NB4 (cell line): ENCODE measurements at regions not wholly inside any gene's neighbourhood (a gene's known extent, or its start where the extent isn't known, plus 50 kb on each side); places are given as distances from the start of the nearest gene placed in this dataset.

Source experiments
- MYC ChIP-seq: IDR thresholded peaks from 2 replicates; pipeline ENCODE4 v1.6.1; 2011; ENCODE audit warnings: low read depth, low read length
- TF ChIP-seq, protein P1 (sequence below): IDR thresholded peaks from one replicate; pipeline ENCODE4 v1.5.1; 2012; ENCODE audit warnings: low read depth, low read length

DNA sequence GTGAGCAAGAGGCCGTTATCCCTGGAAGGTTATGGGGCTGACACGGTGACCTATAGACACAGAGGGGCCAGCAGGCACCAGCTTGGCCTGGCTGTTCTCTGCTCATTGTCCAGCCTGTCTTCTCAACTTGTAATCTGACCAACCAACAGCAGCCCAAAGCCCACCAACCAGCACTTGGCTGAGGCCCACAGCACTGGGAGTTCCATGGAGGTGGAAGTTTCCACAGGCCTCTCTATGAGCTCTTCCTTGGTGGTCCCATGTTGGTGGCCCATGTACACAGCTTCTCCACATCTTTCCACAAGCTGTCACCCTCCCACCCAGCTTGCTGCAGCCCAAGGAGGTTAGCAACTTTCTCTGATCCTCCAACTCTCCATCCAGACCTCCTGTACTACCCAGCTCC lies 56.2 kb upstream of the KLHL31 start:
- TF ChIP-seq, protein P1, sequence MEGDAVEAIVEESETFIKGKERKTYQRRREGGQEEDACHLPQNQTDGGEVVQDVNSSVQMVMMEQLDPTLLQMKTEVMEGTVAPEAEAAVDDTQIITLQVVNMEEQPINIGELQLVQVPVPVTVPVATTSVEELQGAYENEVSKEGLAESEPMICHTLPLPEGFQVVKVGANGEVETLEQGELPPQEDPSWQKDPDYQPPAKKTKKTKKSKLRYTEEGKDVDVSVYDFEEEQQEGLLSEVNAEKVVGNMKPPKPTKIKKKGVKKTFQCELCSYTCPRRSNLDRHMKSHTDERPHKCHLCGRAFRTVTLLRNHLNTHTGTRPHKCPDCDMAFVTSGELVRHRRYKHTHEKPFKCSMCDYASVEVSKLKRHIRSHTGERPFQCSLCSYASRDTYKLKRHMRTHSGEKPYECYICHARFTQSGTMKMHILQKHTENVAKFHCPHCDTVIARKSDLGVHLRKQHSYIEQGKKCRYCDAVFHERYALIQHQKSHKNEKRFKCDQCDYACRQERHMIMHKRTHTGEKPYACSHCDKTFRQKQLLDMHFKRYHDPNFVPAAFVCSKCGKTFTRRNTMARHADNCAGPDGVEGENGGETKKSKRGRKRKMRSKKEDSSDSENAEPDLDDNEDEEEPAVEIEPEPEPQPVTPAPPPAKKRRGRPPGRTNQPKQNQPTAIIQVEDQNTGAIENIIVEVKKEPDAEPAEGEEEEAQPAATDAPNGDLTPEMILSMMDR = no peak
- no peak for TF ChIP-seq MYC
